ENCODE measurements at regions not wholly inside any gene's neighbourhood (a gene's known extent, or its start where the extent isn't known, plus 50 kb on each side); places are given as distances from the start of the nearest gene placed in this dataset.

GRCh38 chr10:9602998-9603397 is 1414.7 kb upstream of the CELF2 start:
- TF ChIP-seq CTCF (IDR thresholded peaks at IDR 0.05; ENCODE audit: low read length) = no peak
- no peak for TF ChIP-seq EZH2 (IDR thresholded peaks at IDR 0.05; ENCODE audit: borderline replicate concordance, low read length)
- no peaks in the 10 kb centered on the region for H3K36me3 ChIP-seq (ENCODE audit: insufficient read depth, low read length)
- no peaks in the 10 kb centered on the region for H3K9me3 ChIP-seq (ENCODE audit: low read length)

GRCh38 chr10:9603972-9604371 is 1413.7 kb upstream of the CELF2 start:
- Histone ChIP-seq H3K27ac (ENCODE audit: low read depth, low read length, poor library complexity, severe bottlenecking) (no peak overlapping the region), H3K4me2 (ENCODE audit: low read length) (no peak overlapping the region), H3K79me2 (ENCODE audit: insufficient read depth, low read length) (no peaks in the 10 kb centered on the region), H3K27me3 (ENCODE audit: insufficient read depth, low read length) (no peaks in the 10 kb centered on the region), H3K9ac (ENCODE audit: low read length) (no peak overlapping the region), H3K9me2 (ENCODE audit: low read depth, low read length) (no peaks in the 10 kb centered on the region), H3K9me3 (ENCODE audit: low read length) (no peaks in the 10 kb centered on the region), H3K4me1 (ENCODE audit: insufficient read depth, low read length, severe bottlenecking) (no peaks in the 10 kb centered on the region), H2AFZ (ENCODE audit: low read length) (no peak overlapping the region), H4K20me1 (ENCODE audit: insufficient read depth, low read length) (no peaks in the 10 kb centered on the region), H3K36me3 (ENCODE audit: insufficient read depth, low read length) (no peaks in the 10 kb centered on the region), H3F3A (ENCODE audit: insufficient read depth, low read length) (no peaks in the 10 kb centered on the region), H3K4me3 (ENCODE audit: low read depth, low read length, poor library complexity, severe bottlenecking) (no peak overlapping the region)
- TF ChIP-seq CTCF (IDR thresholded peaks at IDR 0.05; ENCODE audit: low read length) (no peak), EZH2 (IDR thresholded peaks at IDR 0.05; ENCODE audit: borderline replicate concordance, low read length) (no peak)

More at GRCh38 chr10:9602998-9603397, 1414.7 kb upstream of the CELF2 start:
- H3K27ac ChIP-seq (ENCODE audit: low read depth, low read length, poor library complexity, severe bottlenecking) = no peak overlapping the region
- H3K79me2 ChIP-seq (ENCODE audit: insufficient read depth, low read length) = no peaks in the 10 kb centered on the region
- no peak overlapping the region for H3K4me2 ChIP-seq (ENCODE audit: low read length)
- no peaks in the 10 kb centered on the region for H3K9me2 ChIP-seq (ENCODE audit: low read depth, low read length)
- no peaks in the 10 kb centered on the region for H4K20me1 ChIP-seq (ENCODE audit: insufficient read depth, low read length)
- no peaks in the 10 kb centered on the region for H3F3A ChIP-seq (ENCODE audit: insufficient read depth, low read length)
- H3K4me3 ChIP-seq (ENCODE audit: low read depth, low read length, poor library complexity, severe bottlenecking) = no peak overlapping the region
- no peak overlapping the region for H3K9ac ChIP-seq (ENCODE audit: low read length)
- no peaks in the 10 kb centered on the region for H3K4me1 ChIP-seq (ENCODE audit: insufficient read depth, low read length, severe bottlenecking)
- no peak overlapping the region for H2AFZ ChIP-seq (ENCODE audit: low read length)
- no peaks in the 10 kb centered on the region for H3K27me3 ChIP-seq (ENCODE audit: insufficient read depth, low read length)

- Histone ChIP-seq H3K9me2 (ENCODE audit: low read depth, low read length) (no peaks in the 10 kb centered on the region), H3K9ac (ENCODE audit: low read length) (no peak overlapping the region), H4K20me1 (ENCODE audit: insufficient read depth, low read length) (no peaks in the 10 kb centered on the region), H3K9me3 (ENCODE audit: low read length) (no peaks in the 10 kb centered on the region), H3K4me2 (ENCODE audit: low read length) (no peak overlapping the region), H3K4me3 (ENCODE audit: low read depth, low read length, poor library complexity, severe bottlenecking) (no peak overlapping the region), H3K27me3 (ENCODE audit: insufficient read depth, low read length) (no peaks in the 10 kb centered on the region), H3K79me2 (ENCODE audit: insufficient read depth, low read length) (no peaks in the 10 kb centered on the region), H2AFZ (ENCODE audit: low read length) (no peak overlapping the region), H3F3A (ENCODE audit: insufficient read depth, low read length) (no peaks in the 10 kb centered on the region), H3K36me3 (ENCODE audit: insufficient read depth, low read length) (no peaks in the 10 kb centered on the region), H3K27ac (ENCODE audit: low read depth, low read length, poor library complexity, severe bottlenecking) (no peak overlapping the region), H3K4me1 (ENCODE audit: insufficient read depth, low read length, severe bottlenecking) (no peaks in the 10 kb centered on the region)
- TF ChIP-seq CTCF (IDR thresholded peaks at IDR 0.05; ENCODE audit: low read length) (no peak), EZH2 (IDR thresholded peaks at IDR 0.05; ENCODE audit: borderline replicate concordance, low read length) (no peak)
Measured at GRCh38 chr10:9605231-9605630, 1412.4 kb upstream of the CELF2 start.
